Heart left ventricle (tissue), 13 donors: ENCODE measurements at regions not wholly inside any gene's neighbourhood (a gene's known extent, or its start where the extent isn't known, plus 50 kb on each side); places are given as distances from the start of the nearest gene placed in this dataset.

Experiments
- POLR2A ChIP-seq, 2 donors: fragments of 450-650 bp; IDR thresholded peaks; one replicate each; pipeline ENCODE4 v1.6.1; 2017; ENCODE audit warnings: antibody characterized with exemption in 2 of 2, mild to moderate bottlenecking in 2 of 2, moderate library complexity in 2 of 2
- TF ChIP-seq, protein P1 (sequence below), 12 donors: fragments of 200-600 bp; sonication (generic) in 4 of 12; IDR thresholded peaks; one replicate each; pipeline versions ENCODE4 v1.5.0 to v1.8.0; 2018 to 2022; ENCODE audit warnings: antibody characterized with exemption in 12 of 12, mild to moderate bottlenecking in 5 of 12
- donor health status: ischemic (EF 13 %, LVEDD 7.1; RV severe dilation, severe dysfunction).
- donor health status: DM: no; HTN: yes; CAD: no.
- donor health status: DM: no; HTN: no; CAD: no.
- donor health status: ischemic (EF 25% LVEDD 6.9; RV normal size, moderate dysfunction).
- donor health status: ischemic (EF 25% LVEDD 5.7; RV mildly dilated, moderate dysfunction).
- donor health status: ischemic (EF 35%, LVEDD 5.7; RV mildly dilated, moderate dysfunction).
- donor health status: nonischemic (EF 11% LVEDD 7.7; RV severe dilation, severe dysfunction).
- donor health status: DM: yes; HTN: yes; CAD: no.
- donor health status: PGD.
- donor health status: ischemic (EF 29% LVEDD 5.4; RV normal size, mild dysfunction).
- donor health status: nonischemic (EF 23%, LVEDD 6.1; RV moderate dilation, normal function).

DNA sequence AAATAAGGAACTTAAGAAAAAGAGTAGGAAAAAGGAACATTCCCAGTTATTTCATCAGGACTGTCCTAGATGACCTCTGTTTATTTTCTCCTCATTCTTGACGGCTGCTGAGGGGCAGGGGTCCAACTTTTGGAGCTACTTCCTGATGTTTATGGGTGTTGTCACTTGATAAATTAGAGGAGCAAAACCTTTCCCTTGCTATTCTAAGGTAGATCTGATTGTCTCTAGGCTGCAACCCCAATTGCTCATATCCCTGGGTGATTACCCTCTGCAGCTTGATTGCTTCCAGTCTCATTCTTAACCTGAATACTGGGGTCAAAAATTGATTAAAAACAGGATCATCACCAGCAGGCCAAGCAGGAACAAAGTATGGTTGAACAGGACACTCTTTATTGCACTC is 311.0 kb upstream of the NDN start:
- TF ChIP-seq, protein P1, sequence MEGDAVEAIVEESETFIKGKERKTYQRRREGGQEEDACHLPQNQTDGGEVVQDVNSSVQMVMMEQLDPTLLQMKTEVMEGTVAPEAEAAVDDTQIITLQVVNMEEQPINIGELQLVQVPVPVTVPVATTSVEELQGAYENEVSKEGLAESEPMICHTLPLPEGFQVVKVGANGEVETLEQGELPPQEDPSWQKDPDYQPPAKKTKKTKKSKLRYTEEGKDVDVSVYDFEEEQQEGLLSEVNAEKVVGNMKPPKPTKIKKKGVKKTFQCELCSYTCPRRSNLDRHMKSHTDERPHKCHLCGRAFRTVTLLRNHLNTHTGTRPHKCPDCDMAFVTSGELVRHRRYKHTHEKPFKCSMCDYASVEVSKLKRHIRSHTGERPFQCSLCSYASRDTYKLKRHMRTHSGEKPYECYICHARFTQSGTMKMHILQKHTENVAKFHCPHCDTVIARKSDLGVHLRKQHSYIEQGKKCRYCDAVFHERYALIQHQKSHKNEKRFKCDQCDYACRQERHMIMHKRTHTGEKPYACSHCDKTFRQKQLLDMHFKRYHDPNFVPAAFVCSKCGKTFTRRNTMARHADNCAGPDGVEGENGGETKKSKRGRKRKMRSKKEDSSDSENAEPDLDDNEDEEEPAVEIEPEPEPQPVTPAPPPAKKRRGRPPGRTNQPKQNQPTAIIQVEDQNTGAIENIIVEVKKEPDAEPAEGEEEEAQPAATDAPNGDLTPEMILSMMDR (IDR thresholded peaks at IDR 0.05): no peak
- no peak for TF ChIP-seq POLR2A (IDR thresholded peaks at IDR 0.05)
